Activated naive CD8-positive, alpha-beta T cell treated with anti-CD3 and anti-CD28 coated beads, Interleukin-2, amount 50 U/mL, for 24 hours (primary cell): ENCODE measurements at regions not wholly inside any gene's neighbourhood (a gene's known extent, or its start where the extent isn't known, plus 50 kb on each side); places are given as distances from the start of the nearest gene placed in this dataset.
"Not testable (repeated sequence)": the region's sequence is repeated elsewhere in the genome, so short reads cannot be mapped to it uniquely, and the experiment has no call there.

Source experiments
- ATAC-seq: fragments of 150-1000 bp; cut with Tn5 transposase; one replicate; pipeline ENCODE4 v1.10.0; 2021
- DNase-seq: peaks from one replicate; pipeline ENCODE4 v3.0.0; 2021
- H3K27ac Mint-ChIP-seq: one replicate; pipeline ENCODE4 v1.8.0; 2021; ENCODE audit warnings: mild to moderate bottlenecking, mixed read lengths
- H3K27me3 Mint-ChIP-seq: one replicate; pipeline ENCODE4 v1.8.0; 2021; ENCODE audit warnings: mixed read lengths
- H3K36me3 Mint-ChIP-seq: one replicate; pipeline ENCODE4 v1.8.0; 2021; ENCODE audit warnings: low read depth, mixed read lengths
- H3K4me1 Mint-ChIP-seq: one replicate; pipeline ENCODE4 v1.8.0; 2021; ENCODE audit warnings: mixed read lengths
- H3K4me3 Mint-ChIP-seq: one replicate; pipeline ENCODE4 v1.8.0; 2021; ENCODE audit warnings: mild to moderate bottlenecking, moderate library complexity, mixed read lengths
- H3K9me3 Mint-ChIP-seq: one replicate; pipeline ENCODE4 v1.8.0; 2021; ENCODE audit warnings: mixed read lengths

DNA sequence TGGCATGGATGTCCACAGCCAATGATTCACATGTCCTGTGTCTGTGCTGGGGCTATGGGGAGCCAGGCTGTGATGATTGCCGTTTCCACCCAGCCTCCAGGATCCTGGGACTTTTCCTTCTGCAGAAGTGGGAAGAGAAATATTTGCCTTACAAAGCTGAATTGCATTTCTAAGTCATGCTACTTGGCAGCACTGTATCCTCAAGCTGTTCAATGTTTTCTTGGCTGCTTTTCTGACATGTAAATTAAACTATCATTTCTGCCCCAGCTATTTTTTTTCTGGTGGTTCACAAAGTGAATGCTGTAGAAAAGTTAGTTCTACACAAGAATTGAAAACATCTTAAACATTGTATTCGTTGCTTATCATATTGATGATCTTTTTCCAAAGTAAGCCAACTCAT lies 51.9 kb upstream of the TCERG1L start:
- H3K27me3 Mint-ChIP-seq = no peaks in the 10 kb centered on the region

DNA sequence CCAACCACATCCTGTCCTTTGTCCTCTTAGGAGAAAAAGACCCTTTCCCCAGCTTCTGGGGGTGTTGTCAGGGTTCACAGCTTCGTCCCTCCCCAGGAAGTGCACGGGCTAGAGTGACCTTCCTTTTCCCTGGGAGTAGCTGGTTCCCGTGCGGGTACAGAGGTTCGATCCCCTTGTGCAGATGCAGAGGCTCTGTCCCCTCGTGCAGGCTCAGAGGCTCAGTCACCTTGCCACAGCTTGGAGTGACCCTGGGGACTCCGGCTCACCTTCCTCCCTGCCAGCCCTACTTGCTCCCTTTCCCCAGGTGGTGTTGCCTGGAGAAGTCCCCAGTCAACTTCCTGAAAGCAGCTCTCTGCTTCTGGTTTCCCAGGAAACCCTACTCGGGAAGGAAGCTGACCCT lies 60.0 kb upstream of the TCERG1L start:
- no peaks in the 10 kb centered on the region for H3K36me3 Mint-ChIP-seq
- DNase-seq (no peak), ATAC-seq (no peak)
- no peak overlapping the region for H3K27ac Mint-ChIP-seq
- H3K4me3 Mint-ChIP-seq = no peak overlapping the region
- peaks cover 17% of the 10 kb centered on the region for H3K9me3 Mint-ChIP-seq
- peaks cover 1% of the 10 kb centered on the region for H3K27me3 Mint-ChIP-seq
- H3K4me1 Mint-ChIP-seq = no peaks in the 10 kb centered on the region

More for the DNA sequence above, 51.9 kb upstream of the TCERG1L start:
- Mint-ChIP-seq H3K27ac (no peak overlapping the region), H3K4me1 (no peaks in the 10 kb centered on the region), H3K9me3 (peaks cover 15% of the 10 kb centered on the region), H3K4me3 (no peak overlapping the region), H3K36me3 (no peaks in the 10 kb centered on the region)
- ATAC-seq (no peak), DNase-seq (no peak)

DNA sequence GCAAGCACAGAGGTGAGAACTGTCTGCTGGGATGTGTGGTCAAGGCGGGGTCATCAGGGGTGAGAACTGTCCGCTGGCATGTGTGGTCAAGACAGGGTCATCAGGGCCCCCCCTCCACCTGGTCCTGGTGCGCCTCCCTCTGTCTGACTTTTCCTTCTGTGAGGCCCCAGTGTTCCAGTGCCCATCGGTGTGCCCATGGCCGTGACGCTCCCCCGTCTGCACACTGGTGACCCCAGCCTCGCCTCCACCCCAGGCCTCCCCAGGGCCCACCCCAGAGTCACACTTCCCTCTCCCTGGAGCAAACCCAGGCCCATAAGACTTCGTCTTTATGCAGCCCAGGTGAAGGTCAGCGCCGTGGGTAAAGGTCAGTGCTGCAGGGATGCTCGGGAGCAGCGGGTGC lies 70.1 kb upstream of the TCERG1L start:
- Mint-ChIP-seq H3K4me1 (no peaks in the 10 kb centered on the region), H3K36me3 (no peaks in the 10 kb centered on the region), H3K27me3 (no peaks in the 10 kb centered on the region), H3K9me3 (peaks cover 4% of the 10 kb centered on the region), H3K4me3 (no peak overlapping the region), H3K27ac (no peak overlapping the region)
- DNase-seq = no peak
- no peak for ATAC-seq

DNA sequence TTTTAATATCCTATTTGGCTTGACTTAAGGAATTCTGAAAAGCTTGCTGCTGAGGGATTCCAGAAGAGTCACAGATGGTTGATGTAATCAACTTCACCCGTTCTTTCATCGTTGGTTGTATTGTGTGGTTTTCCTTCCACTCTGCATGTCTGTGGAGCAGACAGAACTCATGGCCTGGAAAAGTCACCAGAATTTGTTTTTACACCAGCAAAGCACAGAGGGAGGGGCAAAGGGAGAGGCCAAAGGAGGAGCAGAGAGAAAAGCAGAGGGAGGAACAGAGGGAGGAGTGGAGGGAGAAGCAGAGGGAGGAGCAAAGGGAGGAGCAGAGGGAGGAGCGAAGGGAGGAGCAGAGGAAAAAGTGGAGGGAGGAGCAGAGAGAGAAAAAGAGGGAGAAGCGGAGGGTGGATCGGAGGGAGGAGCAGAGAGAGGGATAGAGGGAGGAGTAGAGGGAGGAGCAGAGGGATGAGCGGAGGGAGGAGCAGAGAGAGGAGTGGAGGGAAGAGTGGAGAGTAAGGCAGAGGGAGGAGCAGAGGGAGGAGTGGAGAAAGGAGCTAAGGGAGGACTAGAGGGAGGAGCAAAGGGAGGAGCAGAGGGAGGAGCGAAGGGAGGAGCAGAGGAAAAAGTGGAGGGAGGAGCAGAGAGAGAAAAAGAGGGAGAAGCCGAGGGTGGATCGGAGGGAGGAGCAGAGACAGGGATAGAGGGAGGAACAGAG lies 73.8 kb upstream of the TCERG1L start:
- not testable (repeated sequence) for DNase-seq, H3K36me3 Mint-ChIP-seq, ATAC-seq, H3K9me3 Mint-ChIP-seq, H3K4me3 Mint-ChIP-seq, H3K4me1 Mint-ChIP-seq, H3K27ac Mint-ChIP-seq, H3K27me3 Mint-ChIP-seq

DNA sequence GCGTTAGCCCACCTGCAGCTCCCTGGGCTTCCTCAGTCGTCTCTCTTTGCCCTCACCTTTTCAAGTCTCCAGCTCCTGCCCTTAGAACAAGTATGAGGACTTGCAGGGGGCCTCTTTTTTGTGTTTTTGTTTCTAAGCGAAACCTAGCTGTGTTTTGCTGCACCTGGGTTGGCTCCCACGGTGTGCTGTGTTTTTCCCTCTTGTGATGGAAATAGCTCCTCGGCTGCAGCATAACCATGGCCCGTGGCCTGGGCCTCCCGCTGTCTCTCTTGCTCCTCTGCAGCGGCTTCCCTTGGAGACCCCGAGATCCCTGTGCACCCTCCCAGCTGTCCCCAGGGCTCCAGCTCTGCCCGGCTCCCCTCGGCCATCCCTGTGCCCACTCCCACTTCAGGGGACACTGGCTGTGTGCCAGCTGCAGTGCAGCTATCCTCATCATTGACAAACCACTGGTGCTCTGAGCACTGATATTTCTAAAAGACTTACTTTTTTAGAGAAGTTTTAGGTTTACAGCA lies 75.6 kb upstream of the TCERG1L start:
- Mint-ChIP-seq H3K36me3 (no peaks in the 10 kb centered on the region), H3K4me3 (no peak overlapping the region), H3K27ac (no peak overlapping the region), H3K9me3 (peaks cover 3% of the 10 kb centered on the region), H3K4me1 (no peaks in the 10 kb centered on the region), H3K27me3 (no peaks in the 10 kb centered on the region)
- peak; percentile 20 for ATAC-seq
- DNase-seq = no peak

DNA sequence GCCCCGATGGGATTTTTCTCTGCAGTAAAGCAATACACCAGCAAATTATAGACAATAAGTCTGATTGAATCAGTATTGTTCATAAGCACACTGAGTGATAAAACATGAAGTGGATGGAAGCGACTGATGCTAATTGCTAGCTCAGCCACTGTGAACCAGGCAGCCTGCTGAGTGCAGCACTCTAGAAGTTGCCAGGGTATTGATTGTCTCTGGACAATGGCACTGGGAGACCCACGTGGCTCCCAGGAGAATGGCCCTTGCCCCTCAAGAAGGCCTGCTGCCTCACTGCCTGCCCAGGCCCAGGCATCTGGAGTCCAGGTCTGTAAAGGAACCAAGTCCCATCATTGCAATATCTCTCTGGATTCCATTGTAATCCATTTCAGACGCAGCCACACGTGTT lies 80.4 kb upstream of the TCERG1L start:
- Mint-ChIP-seq H3K4me3 (no peak overlapping the region), H3K27ac (no peak overlapping the region), H3K36me3 (no peaks in the 10 kb centered on the region), H3K9me3 (no peaks in the 10 kb centered on the region), H3K4me1 (no peaks in the 10 kb centered on the region), H3K27me3 (no peaks in the 10 kb centered on the region)
- ATAC-seq (no peak), DNase-seq (no peak)

DNA sequence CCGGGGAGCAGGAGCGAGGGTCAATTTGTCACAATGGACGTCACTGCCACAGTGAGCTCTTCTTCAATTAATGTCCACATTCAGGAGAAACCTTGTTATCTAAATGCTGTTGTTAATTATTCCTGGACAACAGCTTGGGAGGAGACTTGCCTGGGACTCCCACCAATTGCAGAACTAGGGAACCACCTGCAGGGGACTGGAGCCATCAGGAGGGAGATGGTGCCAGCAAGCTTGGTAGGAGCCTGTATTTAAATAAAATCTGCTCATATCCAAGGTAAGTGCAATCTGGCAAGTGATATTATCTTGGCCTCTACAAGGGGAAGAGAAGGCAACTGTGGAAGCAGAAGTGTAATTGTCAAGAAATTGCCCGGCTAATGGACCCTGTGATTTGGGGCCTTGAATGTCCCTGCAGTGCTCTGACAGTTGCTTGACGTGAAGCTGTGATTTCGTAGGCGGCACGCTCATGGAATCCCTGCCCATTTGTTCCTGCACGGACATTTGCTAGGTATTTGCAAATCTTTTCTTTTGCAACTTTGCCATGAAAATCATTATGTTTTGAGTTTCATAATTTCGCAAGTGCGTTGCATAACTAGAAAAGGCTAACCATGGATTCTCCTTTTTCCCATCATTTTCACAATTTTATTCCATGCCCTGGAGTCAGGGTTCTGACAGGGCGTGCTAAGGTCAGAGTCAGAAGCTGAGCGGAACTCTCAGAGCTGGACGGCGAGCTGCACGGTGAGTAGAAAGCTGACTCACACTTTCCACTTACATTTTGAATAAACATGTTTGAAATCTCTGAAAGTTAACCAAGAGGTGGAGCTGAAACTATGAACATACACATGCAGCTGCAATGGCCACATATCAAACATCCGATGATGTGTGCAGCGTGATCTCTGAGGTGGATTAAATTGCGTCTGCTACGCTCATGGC lies 84.9 kb upstream of the TCERG1L start:
- no peaks in the 10 kb centered on the region for H3K4me1 Mint-ChIP-seq
- no peaks in the 10 kb centered on the region for H3K9me3 Mint-ChIP-seq
- no peak overlapping the region for H3K27ac Mint-ChIP-seq
- ATAC-seq (no peak), DNase-seq (no peak)
- H3K36me3 Mint-ChIP-seq = no peaks in the 10 kb centered on the region
- H3K4me3 Mint-ChIP-seq = no peak overlapping the region
- H3K27me3 Mint-ChIP-seq = no peaks in the 10 kb centered on the region

DNA sequence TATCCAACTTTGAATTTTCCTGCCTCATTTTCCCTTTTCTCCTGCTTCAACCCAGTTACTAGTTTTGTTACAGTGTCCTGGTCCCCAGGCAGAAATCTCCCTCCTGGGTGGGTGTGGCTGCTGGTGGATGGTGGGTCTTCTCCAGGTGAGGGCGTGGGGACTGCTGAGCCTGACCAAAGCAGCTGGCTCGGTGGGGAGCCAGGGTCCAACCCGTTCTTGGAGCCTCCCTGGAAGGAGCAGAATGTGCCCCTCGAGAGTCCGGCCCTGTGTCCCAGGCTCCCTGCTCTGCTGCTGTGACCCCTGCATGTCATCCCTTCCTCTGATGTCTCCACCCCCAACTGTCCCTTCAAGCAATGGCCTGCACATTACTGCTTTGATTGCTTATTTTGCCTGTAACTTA lies 86.6 kb upstream of the TCERG1L start:
- ATAC-seq (no peak), DNase-seq (no peak)
- no peaks in the 10 kb centered on the region for H3K4me1 Mint-ChIP-seq
- H3K27me3 Mint-ChIP-seq = no peaks in the 10 kb centered on the region
- H3K4me3 Mint-ChIP-seq = no peak overlapping the region
- H3K27ac Mint-ChIP-seq = no peak overlapping the region
- H3K36me3 Mint-ChIP-seq = no peaks in the 10 kb centered on the region
- H3K9me3 Mint-ChIP-seq = no peaks in the 10 kb centered on the region

DNA sequence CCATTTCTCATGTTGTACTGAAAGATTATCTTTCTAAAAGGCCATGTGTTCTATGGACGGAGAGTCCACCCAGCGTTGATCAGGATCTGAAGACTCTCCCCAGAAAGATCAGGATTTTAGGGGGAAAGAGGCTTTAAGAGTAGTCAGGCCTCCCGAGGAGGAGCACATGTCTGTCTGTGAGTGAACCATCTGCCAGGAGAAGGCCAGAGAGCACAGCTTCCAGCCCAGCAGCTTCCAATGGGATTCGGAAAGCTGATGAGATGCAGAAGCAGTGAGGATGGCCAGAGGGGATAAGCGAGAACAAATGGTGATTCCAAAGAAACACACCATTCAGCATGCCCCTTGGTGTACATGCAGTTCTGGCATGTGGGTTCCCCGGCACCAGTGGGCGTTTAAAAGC lies 88.5 kb upstream of the TCERG1L start:
- no peaks in the 10 kb centered on the region for H3K4me1 Mint-ChIP-seq
- ATAC-seq (no peak), DNase-seq (no peak)
- H3K9me3 Mint-ChIP-seq = no peaks in the 10 kb centered on the region
- H3K27ac Mint-ChIP-seq = no peak overlapping the region
- H3K36me3 Mint-ChIP-seq = no peaks in the 10 kb centered on the region
- no peaks in the 10 kb centered on the region for H3K27me3 Mint-ChIP-seq
- H3K4me3 Mint-ChIP-seq = no peak overlapping the region

DNA sequence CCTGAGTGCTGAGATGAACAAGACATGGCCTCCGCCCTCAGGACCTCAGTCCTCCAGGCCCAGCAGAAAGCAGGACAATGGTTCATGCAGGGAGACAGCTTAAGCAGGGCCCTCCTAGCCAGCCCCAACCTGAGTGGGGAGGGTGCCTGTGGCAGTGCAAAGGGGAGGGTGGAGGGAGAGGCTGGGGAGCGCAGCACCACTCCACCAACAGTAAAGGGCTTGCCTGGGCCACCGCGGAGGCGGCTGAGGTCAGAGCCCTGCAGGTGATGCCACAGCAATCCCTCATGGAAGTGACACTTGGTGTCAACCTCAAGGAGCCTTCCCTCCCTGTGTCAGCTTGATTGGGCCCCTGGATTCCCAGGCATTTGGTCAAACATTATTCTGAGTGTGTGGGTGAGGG lies 89.0 kb upstream of the TCERG1L start:
- H3K4me3 Mint-ChIP-seq = no peak overlapping the region
- DNase-seq = no peak
- H3K27me3 Mint-ChIP-seq = no peaks in the 10 kb centered on the region
- no peaks in the 10 kb centered on the region for H3K4me1 Mint-ChIP-seq
- no peaks in the 10 kb centered on the region for H3K9me3 Mint-ChIP-seq
- no peak overlapping the region for H3K27ac Mint-ChIP-seq
- no peaks in the 10 kb centered on the region for H3K36me3 Mint-ChIP-seq
- ATAC-seq = no peak

DNA sequence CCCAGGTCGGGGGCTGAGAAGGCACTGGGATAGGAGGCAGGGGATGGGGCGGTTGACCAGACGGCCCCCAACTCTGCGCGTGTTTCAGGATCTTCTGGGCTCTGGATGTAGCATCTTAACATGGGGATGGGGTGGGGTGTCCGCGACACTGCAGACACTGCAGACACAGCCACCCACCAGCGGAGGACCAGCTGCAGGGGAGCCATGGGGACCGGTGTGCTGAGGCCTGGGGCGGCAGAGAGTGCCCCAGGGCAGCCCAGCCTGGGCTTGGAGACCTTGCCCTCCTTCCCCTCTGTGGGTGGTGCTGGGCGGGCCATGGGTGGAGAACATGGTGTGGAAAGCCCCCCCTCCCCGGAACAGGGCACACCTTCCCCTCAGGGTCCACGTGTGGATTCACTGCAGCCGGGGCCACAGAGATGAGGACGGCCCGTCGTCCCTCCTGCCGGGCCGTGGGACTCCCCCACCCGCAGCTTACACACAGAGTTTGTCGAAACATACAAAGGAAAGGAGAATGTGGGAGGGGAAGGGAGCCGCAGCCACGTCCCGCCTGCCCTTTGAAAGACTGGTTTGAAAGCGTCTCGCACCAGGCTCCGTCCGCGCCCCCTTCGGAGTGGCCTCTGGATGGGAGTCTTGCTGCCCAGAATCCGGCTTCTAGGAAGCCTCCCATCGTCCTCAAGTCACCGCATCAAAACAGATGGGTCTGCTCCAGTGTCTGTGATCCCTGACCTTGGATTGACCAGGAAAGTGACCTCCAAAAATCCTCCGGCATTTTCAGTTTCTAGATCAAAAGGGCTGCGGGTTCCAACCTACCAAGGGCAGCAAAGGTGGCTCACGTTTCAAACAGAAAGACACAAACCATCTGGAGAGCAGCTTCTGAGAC lies 91.5 kb upstream of the TCERG1L start:
- Mint-ChIP-seq H3K27ac (no peak overlapping the region), H3K9me3 (no peaks in the 10 kb centered on the region), H3K4me3 (no peak overlapping the region), H3K36me3 (no peaks in the 10 kb centered on the region), H3K27me3 (no peaks in the 10 kb centered on the region), H3K4me1 (no peaks in the 10 kb centered on the region)
- ATAC-seq (no peak), DNase-seq (no peak)

DNA sequence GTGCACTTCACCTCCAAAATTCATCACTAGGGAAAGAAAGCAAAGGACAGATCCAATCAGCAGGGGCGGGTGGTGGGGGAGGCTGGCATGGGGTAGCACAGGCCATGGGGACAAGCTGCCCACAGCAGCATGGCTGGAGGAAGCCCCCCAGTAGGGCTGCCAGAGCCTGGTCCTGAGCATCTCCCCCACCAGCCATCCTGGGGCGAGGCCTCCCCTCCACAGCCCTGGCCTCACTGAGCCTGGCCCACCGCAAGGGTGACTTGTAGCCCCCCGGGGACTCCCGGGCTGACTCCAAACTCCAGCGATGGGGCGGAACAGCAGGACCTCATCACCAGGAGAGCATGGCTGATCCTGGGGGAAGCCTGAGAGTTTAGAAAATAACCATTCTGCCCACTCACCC lies 92.4 kb upstream of the TCERG1L start:
- no peak overlapping the region for H3K4me3 Mint-ChIP-seq
- no peaks in the 10 kb centered on the region for H3K4me1 Mint-ChIP-seq
- no peaks in the 10 kb centered on the region for H3K27me3 Mint-ChIP-seq
- no peaks in the 10 kb centered on the region for H3K9me3 Mint-ChIP-seq
- H3K36me3 Mint-ChIP-seq = no peaks in the 10 kb centered on the region
- H3K27ac Mint-ChIP-seq = no peak overlapping the region
- ATAC-seq (no peak), DNase-seq (no peak)

DNA sequence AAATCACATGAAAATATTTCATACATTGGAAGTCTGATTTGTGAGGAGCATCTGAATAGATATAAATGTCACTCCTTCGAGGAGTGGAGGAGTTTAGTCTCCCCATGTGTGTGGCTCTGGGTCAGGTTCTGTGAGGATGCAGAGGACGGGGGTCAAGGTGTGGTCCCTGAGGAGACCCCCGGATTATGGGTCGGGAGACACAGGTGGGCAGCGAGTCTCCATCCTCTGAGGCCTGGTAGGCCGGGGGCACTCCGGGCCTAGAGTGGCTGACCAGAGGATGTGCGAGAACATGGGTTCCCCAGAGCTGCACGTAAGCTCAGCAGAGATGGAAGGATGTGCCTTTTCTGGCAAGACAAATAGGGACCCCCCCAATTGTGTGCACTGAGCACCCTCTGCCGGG lies 93.4 kb upstream of the TCERG1L start:
- Mint-ChIP-seq H3K36me3 (no peaks in the 10 kb centered on the region), H3K4me3 (no peak overlapping the region), H3K27me3 (no peaks in the 10 kb centered on the region), H3K4me1 (no peaks in the 10 kb centered on the region), H3K27ac (no peak overlapping the region), H3K9me3 (no peaks in the 10 kb centered on the region)
- DNase-seq (no peak), ATAC-seq (no peak)

DNA sequence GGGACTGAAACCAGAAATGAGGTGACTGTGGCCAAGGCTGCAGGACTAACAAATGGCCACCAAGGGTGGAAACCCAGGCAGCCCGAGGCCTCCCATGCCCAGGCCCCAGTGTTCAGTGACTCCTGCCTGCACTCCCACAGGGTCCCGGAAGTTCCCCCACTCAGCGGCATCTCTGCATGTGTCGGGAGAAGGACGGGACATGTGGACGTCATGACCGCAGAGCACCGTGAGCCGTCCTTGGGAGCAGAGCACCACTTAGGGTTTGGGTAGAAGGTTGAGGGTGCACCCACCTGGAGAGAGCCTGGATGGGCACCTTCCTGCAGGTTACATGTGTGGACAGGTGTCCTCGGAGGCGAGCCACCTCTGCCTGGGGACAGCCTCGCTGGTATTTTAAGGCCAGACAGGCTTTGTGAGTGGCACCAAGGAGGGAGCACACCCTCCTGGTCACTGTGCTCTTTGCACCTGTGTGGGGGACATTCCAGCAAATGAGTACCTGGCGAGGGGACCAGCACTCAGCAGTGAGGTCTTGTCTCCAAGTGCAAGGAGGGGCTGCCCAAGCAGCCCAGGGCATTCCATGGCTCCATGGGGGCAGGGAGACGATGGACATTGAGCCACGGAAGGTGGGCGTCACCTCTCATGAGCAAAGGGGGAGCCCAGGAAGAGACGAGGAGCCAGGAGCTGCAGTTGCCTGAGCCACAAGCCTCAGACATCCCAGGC lies 95.3 kb upstream of the TCERG1L start:
- H3K27ac Mint-ChIP-seq = no peak overlapping the region
- H3K4me3 Mint-ChIP-seq = no peak overlapping the region
- DNase-seq (no peak), ATAC-seq (no peak)
- no peaks in the 10 kb centered on the region for H3K9me3 Mint-ChIP-seq
- H3K4me1 Mint-ChIP-seq = no peaks in the 10 kb centered on the region
- no peaks in the 10 kb centered on the region for H3K27me3 Mint-ChIP-seq
- H3K36me3 Mint-ChIP-seq = no peaks in the 10 kb centered on the region
